Spleen (tissue), 11 donors: ENCODE measurements at regions not wholly inside any gene's neighbourhood (a gene's known extent, or its start where the extent isn't known, plus 50 kb on each side); places are given as distances from the start of the nearest gene placed in this dataset.

ENCODE experiments used
- DNase-seq: peaks from one replicate; pipeline ENCODE4 v3.0.0-alpha.2; 2020
- H3K27ac ChIP-seq, 8 donors: fragments of 200-600 bp; sonication (generic) in 7 of 8; 1 replicate in 4 of 8; 2 replicates in 4 of 8; pipeline versions ENCODE4 v1.5.0 to v1.8.0; 2016 to 2021; ENCODE audit warnings: inconsistent platforms in 4 of 8, mild to moderate bottlenecking in 4 of 8, moderate library complexity in 1 of 8
- H3K27me3 ChIP-seq, 7 donors: fragments of 200-600 bp; sonication (generic) in 6 of 7; replicated peaks in 1 of 7; 1 replicate in 4 of 7; 2 replicates in 3 of 7; pipeline versions ENCODE4 v1.5.0 to v1.8.0; 2016 to 2021; ENCODE audit warnings: inconsistent platforms in 3 of 7, mild to moderate bottlenecking in 1 of 7
- H3K36me3 ChIP-seq, 6 donors: fragments of 200-600 bp; sonication (generic) in 5 of 6; 1 replicate in 4 of 6; 2 replicates in 2 of 6; pipeline versions ENCODE4 v1.5.0 to v1.8.0; 2016 to 2021; ENCODE audit warnings: inconsistent platforms in 2 of 6
- H3K4me1 ChIP-seq, 6 donors: fragments of 200-600 bp; sonication (generic) in 5 of 6; 1 replicate in 3 of 6; 2 replicates in 3 of 6; pipeline versions ENCODE4 v1.5.0 to v1.8.0; 2016 to 2021; ENCODE audit warnings: inconsistent platforms in 3 of 6
- H3K4me3 ChIP-seq, 8 donors: fragments of 200-600 bp; sonication (generic) in 7 of 8; 1 replicate in 4 of 8; 2 replicates in 4 of 8; pipeline versions ENCODE4 v1.5.0 to v1.8.0; 2016 to 2021; ENCODE audit warnings: inconsistent platforms in 4 of 8, mild to moderate bottlenecking in 4 of 8, moderate library complexity in 2 of 8
- H3K9me3 ChIP-seq, 8 donors: fragments of 200-600 bp; sonication (generic) in 7 of 8; 1 replicate in 4 of 8; 2 replicates in 4 of 8; pipeline versions ENCODE4 v1.5.0 to v1.8.0; 2016 to 2021; ENCODE audit warnings: inconsistent platforms in 4 of 8
- CTCF ChIP-seq, 11 experiments: fragments of 200-600 bp in 7 of 11; fragments of 450-650 bp in 4 of 11; sonication (generic) in 4 of 11; IDR thresholded peaks in 8 of 11; conservative IDR thresholded peaks in 3 of 11; 1 replicate in 7 of 11; 2 replicates in 4 of 11; pipeline versions ENCODE4 v1.4.0 to v1.8.0; 2016 to 2021; ENCODE audit warnings: antibody characterized with exemption in 11 of 11, inconsistent platforms in 4 of 11, mild to moderate bottlenecking in 1 of 11
- POLR2A ChIP-seq, 3 donors: fragments of 450-650 bp; IDR thresholded peaks; one replicate each; pipeline ENCODE4 v1.5.1; 2017; ENCODE audit warnings: antibody characterized with exemption in 3 of 3, mild to moderate bottlenecking in 1 of 3
- POLR2AphosphoS5 ChIP-seq, 3 donors: sonication (generic); formaldehyde crosslinking; IDR thresholded peaks; one replicate each; pipeline ENCODE4 v1.5.1; 2017; ENCODE audit warnings: antibody characterized with exemption in 3 of 3
- WGBS, 5 donors: extraction: QIAGEN DNeasy Blood & Tissue Kit in 3 of 5; methylation state at CpG; one replicate each; pipeline versions ENCODE4 v1.1.5 to v1.1.7; 2013 to 2018; 5-methylcytosine and 5-hydroxymethylcytosine counted together
- intact Hi-C: fragments of 100-400 bp; cut with DNase I; formaldehyde crosslinking; loops from one replicate; pipeline ENCODE4 v1.15.0; 2023; ENCODE audit warnings: low total_unique reads
- donor health status: healthy with polysubstance abuse.
- donor health status: DM: no; HTN: no; CAD: no; lungs with moderate emphysema.
- donor health status: DM: no; HTN: no; CAD: no.
- donor health status: Bipolar disorder and iron deficiency.
- donor health status: healthy.
- donor health status: DM: no; HTN: no; CAD: no.
- donor health status: DM: yes; HTN: yes; CAD: no.

- Histone ChIP-seq H3K27me3 (no peaks in the 10 kb centered on the region), H3K9me3 (no peaks in the 10 kb centered on the region), H3K36me3 (no peaks in the 10 kb centered on the region), H3K27ac (no peak overlapping the region), H3K4me3 (no peak overlapping the region), H3K4me1 (no peaks in the 10 kb centered on the region)
- no peak for DNase-seq
- 71 to 87% (median 77%) methylated on average over 2 of the region's 2 CpGs for WGBS, 5 donors
- intact Hi-C loops = no loop called here
- no peak for TF ChIP-seq CTCF (IDR thresholded peaks at IDR 0.05 in 8 of 11, conservative IDR thresholded peaks at IDR 0.05 in 3 of 11)
- TF ChIP-seq POLR2A (IDR thresholded peaks at IDR 0.05) = no peak
- TF ChIP-seq POLR2AphosphoS5 (IDR thresholded peaks at IDR 0.05) = no peak
Observed at GRCh38 chr3:80096909-80097308, 329.1 kb upstream of the ROBO1 start.

- 81 to 94% (median 85%) methylated on average over 1 of the region's 1 CpG for WGBS, 5 donors
- H3K36me3 ChIP-seq = no peaks in the 10 kb centered on the region
- TF ChIP-seq POLR2A (IDR thresholded peaks at IDR 0.05) (no peak), CTCF (IDR thresholded peaks at IDR 0.05 in 8 of 11, conservative IDR thresholded peaks at IDR 0.05 in 3 of 11) (no peak), POLR2AphosphoS5 (IDR thresholded peaks at IDR 0.05) (no peak)
- no peak for DNase-seq
- H3K27ac ChIP-seq = no peak overlapping the region
- H3K27me3 ChIP-seq = no peaks in the 10 kb centered on the region
- intact Hi-C loops = no loop called here
- H3K9me3 ChIP-seq = peaks cover 0 to 2% (median 0%) of the 10 kb centered on the region in 8 donors
- no peaks in the 10 kb centered on the region for H3K4me1 ChIP-seq
- no peak overlapping the region for H3K4me3 ChIP-seq
Observed at GRCh38 chr3:80094589-80094988, 326.8 kb upstream of the ROBO1 start.

GRCh38 chr3:80087767-80088166, 320.0 kb upstream of the ROBO1 start:
- no peaks in the 10 kb centered on the region for H3K36me3 ChIP-seq
- no peaks in the 10 kb centered on the region for H3K4me1 ChIP-seq
- no peaks in the 10 kb centered on the region for H3K27me3 ChIP-seq
- H3K9me3 ChIP-seq = peaks cover 0 to 2% (median 0%) of the 10 kb centered on the region in 8 donors
- TF ChIP-seq POLR2A (IDR thresholded peaks at IDR 0.05) (no peak), CTCF (IDR thresholded peaks at IDR 0.05 in 8 of 11, conservative IDR thresholded peaks at IDR 0.05 in 3 of 11) (no peak), POLR2AphosphoS5 (IDR thresholded peaks at IDR 0.05) (no peak)
- intact Hi-C loops = no loop called here
- no peak overlapping the region for H3K4me3 ChIP-seq
- DNase-seq = no peak
- H3K27ac ChIP-seq = no peak overlapping the region
- 62 to 82% (median 80%) methylated on average over 1 of the region's 1 CpG for WGBS, 5 donors

- intact Hi-C loops = no loop called here
- peaks cover 0 to under 1% (median 0%) of the 10 kb centered on the region in 8 donors for H3K9me3 ChIP-seq
- no peaks in the 10 kb centered on the region for H3K4me1 ChIP-seq
- H3K4me3 ChIP-seq = no peak overlapping the region
- H3K27me3 ChIP-seq = no peaks in the 10 kb centered on the region
- DNase-seq = no peak
- H3K36me3 ChIP-seq = no peaks in the 10 kb centered on the region
- H3K27ac ChIP-seq = no peak overlapping the region
- TF ChIP-seq POLR2AphosphoS5 (IDR thresholded peaks at IDR 0.05) (no peak), POLR2A (IDR thresholded peaks at IDR 0.05) (no peak), CTCF (IDR thresholded peaks at IDR 0.05 in 8 of 11, conservative IDR thresholded peaks at IDR 0.05 in 3 of 11) (no peak)
Observed at GRCh38 chr3:80086426-80086825, 318.6 kb upstream of the ROBO1 start.
